ENCODE measurements at regions not wholly inside any gene's neighbourhood (a gene's known extent, or its start where the extent isn't known, plus 50 kb on each side); places are given as distances from the start of the nearest gene placed in this dataset.

DNA sequence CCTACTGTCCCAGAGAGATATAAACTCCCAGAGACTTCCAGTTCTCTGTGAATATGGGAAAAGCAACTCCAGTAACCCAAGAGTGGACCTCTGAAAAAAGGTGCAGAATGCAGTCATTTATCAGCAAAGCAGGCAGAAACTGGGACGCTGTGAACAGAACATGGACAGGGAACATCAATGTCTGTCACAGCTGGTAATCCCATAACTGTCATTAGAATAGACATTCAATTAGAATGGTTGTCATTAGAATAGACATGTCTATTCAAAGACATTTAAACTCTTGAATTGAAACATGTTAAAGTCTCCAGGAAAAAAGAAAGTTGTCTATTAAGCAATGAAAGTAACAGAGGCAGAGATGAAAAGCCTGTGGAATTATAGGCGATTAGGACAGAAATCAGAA is 302.1 kb downstream of the BTBD3 start:
- Histone ChIP-seq H2AFZ (ENCODE audit: low read length) (no peak overlapping the region), H3K56ac (replicated peaks; ENCODE audit: insufficient read length, low read depth, low read length) (no peak overlapping the region), H3K4me3 (ENCODE audit: extremely low read depth in 1 of 4, insufficient read depth in 2 of 4, low read depth in 3 of 4, low read length in 4 of 4) (no peak overlapping the region), H3K23me2 (ENCODE audit: low read depth, low read length) (no peaks in the 10 kb centered on the region), H3K4ac (replicated peaks; ENCODE audit: insufficient read length, low read depth, low read length) (no peak overlapping the region), H3K14ac (ENCODE audit: insufficient read length) (no peak overlapping the region), H2BK20ac (ENCODE audit: low read length) (no peak overlapping the region), H3K27me3 (replicated peaks in 1 of 4; ENCODE audit: control insufficient read depth in 3 of 4, extremely low read depth in 1 of 4, insufficient read depth in 3 of 4, low read length in 3 of 4) (no peaks in the 10 kb centered on the region), H4K91ac (replicated peaks; ENCODE audit: insufficient read length, low read length) (no peak overlapping the region), H3K18ac (ENCODE audit: extremely low read depth, low read length) (no peak overlapping the region), H2AK5ac (ENCODE audit: low read depth, low read length) (no peak overlapping the region), H3K9ac (replicated peaks in 1 of 4; ENCODE audit: extremely low read depth in 1 of 4, low read depth in 3 of 4, low read length in 3 of 4) (no peak overlapping the region), H2BK120ac (replicated peaks; ENCODE audit: low read depth, low read length) (no peak overlapping the region), H3K79me1 (ENCODE audit: low read depth, low read length) (no peaks in the 10 kb centered on the region), H3K27ac (ENCODE audit: low read depth, low read length) (no peak overlapping the region), H2BK5ac (ENCODE audit: low read depth, low read length) (no peak overlapping the region), H4K8ac (ENCODE audit: extremely low read depth, insufficient read depth, low read length) (no peak overlapping the region), H2BK15ac (ENCODE audit: low read length) (no peak overlapping the region), H3K9me3 (ENCODE audit: insufficient read depth in 2 of 2, low read depth in 1 of 2, low read length in 1 of 2) (peaks cover 0 to 7% of the 10 kb centered on the region in 2 experiments; a peak in 2 of 4 replicates), H3K4me1 (replicated peaks in 1 of 4; ENCODE audit: control insufficient read depth in 3 of 4, insufficient read depth in 4 of 4, low read length in 3 of 4) (no peaks in the 10 kb centered on the region; a peak in 2 of 7 replicates), H3K79me2 (ENCODE audit: control insufficient read depth in 1 of 2, insufficient read depth in 2 of 2, low read length in 2 of 2) (no peaks in the 10 kb centered on the region), H2BK12ac (ENCODE audit: low read depth, low read length) (no peak overlapping the region), H3K36me3 (ENCODE audit: control insufficient read depth in 2 of 4, insufficient read depth in 4 of 4, low read length in 3 of 4) (no peaks in the 10 kb centered on the region), H3K23ac (ENCODE audit: insufficient read length) (no peak overlapping the region), H4K5ac (ENCODE audit: insufficient read length, low read depth, low read length) (no peak overlapping the region), H3K4me2 (ENCODE audit: insufficient read depth in 1 of 2, low read depth in 2 of 2, low read length in 2 of 2) (no peak overlapping the region), H4K20me1 (replicated peaks in 1 of 2; ENCODE audit: control insufficient read depth in 1 of 2, insufficient read depth in 2 of 2, low read length in 2 of 2) (no peaks in the 10 kb centered on the region)
- TF ChIP-seq JUND (IDR thresholded peaks at IDR 0.05; ENCODE audit: low read length) (no peak), GABPA (IDR thresholded peaks at IDR 0.05; ENCODE audit: borderline replicate concordance, insufficient read depth, low read length) (no peak), GTF2F1 (IDR thresholded peaks at IDR 0.05; ENCODE audit: borderline replicate concordance, low read depth, low read length) (no peak), JUN (IDR thresholded peaks at IDR 0.05; ENCODE audit: low read depth, low read length) (no peak), EP300 (IDR thresholded peaks at IDR 0.05; ENCODE audit: borderline replicate concordance in 1 of 2, low read depth in 2 of 2, low read length in 2 of 2) (no peak), SRF (IDR thresholded peaks at IDR 0.05; ENCODE audit: low read depth, low read length) (no peak), EZH2 (IDR thresholded peaks at IDR 0.05; ENCODE audit: low read depth, low read length, severe bottlenecking) (no peak), KDM4A (IDR thresholded peaks at IDR 0.05; ENCODE audit: low read depth, low read length, severe bottlenecking) (no peak), PHF8 (conservative IDR thresholded peaks at IDR 0.05; ENCODE audit: low read depth, low read length) (no peak), SIN3A (conservative IDR thresholded peaks at IDR 0.05 in 1 of 2, IDR thresholded peaks at IDR 0.05 in 1 of 2; ENCODE audit: low read depth in 1 of 2, low read length in 2 of 2) (no peak)
- 95% methylated on average over 2 of the region's 2 CpGs; no CpG with 5 or more reads in 1 of the 2 experiments for WGBS, 2 experiments (ENCODE audit: extremely low coverage in 1 of 2, insufficient coverage in 1 of 2, insufficient read length in 1 of 2, insufficient replicate concordance in 2 of 2, low coverage in 1 of 2, low lambda C conversion rate in 2 of 2, missing lambda C conversion rate in 1 of 2)
- POLR2A ChIA-PET (ENCODE audit: partially characterized antibody) = no interaction called here
- CTCF ChIA-PET (ENCODE audit: partially characterized antibody) = interaction anchor here (1.3 to 2.0 kb wide), 3 partner anchors 9 to 138 kb away, joined by 3 to 8 read pairs (median 5); no protein-coding TSS in a partner anchor
- FAIRE-seq = no peak
- no peak for DNase-seq (ENCODE audit: low read depth in 1 of 2, low spot score in 2 of 2)

Measured in H1 (cell line).